ENCODE measurements at regions not wholly inside any gene's neighbourhood (a gene's known extent, or its start where the extent isn't known, plus 50 kb on each side); places are given as distances from the start of the nearest gene placed in this dataset.

DNA sequence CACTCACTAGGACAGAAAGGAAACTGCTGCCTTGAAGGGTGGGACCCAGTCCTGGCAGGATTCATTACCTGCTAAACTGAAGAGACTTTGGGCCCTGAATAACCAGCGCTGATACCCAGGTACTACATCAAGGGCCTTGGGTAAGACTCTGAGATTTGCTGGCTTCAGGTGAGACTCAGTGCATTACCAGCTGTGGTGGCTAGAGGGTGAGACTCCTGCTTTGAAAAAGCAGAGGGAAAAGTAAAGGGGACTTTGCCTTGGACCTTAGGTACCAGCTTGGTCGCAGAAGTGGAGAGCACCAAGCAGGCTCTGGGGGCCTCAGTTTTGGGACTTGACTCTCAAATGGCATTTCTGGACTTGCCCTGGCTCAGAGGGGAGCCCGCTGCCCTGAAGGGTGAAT lies 673.3 kb downstream of the NXPH1 start:
- peaks cover 1 to 11% (median 5%) of the 10 kb centered on the region in 3 experiments; a peak in 4 of 7 replicates for H3K36me3 Mint-ChIP-seq (ENCODE audit: insufficient read depth in 1 of 3, low read depth in 3 of 3)
- H2BK15ac ChIP-seq (ENCODE audit: low read depth, low read length): no peak overlapping the region
- H3K14ac ChIP-seq (ENCODE audit: insufficient read depth, low read length): no peak overlapping the region
- H3K79me1 ChIP-seq (ENCODE audit: insufficient read depth, low read depth, low read length, poor library complexity, severe bottlenecking): no peaks in the 10 kb centered on the region
- no peak overlapping the region for H2AK5ac ChIP-seq (ENCODE audit: insufficient read length, low read length)
- H2BK12ac ChIP-seq (ENCODE audit: insufficient read length, low read depth, low read length): no peak overlapping the region
- H3K4me3 Mint-ChIP-seq: no peak overlapping the region
- peaks cover 3 to 7% of the 10 kb centered on the region in 2 experiments; a peak in 4 of 5 replicates for H3K9me3 Mint-ChIP-seq
- no peak overlapping the region for H2AFZ ChIP-seq (ENCODE audit: low read length)
- no peak overlapping the region for H3K18ac ChIP-seq (ENCODE audit: insufficient read length, low read depth, low read length)
- no peaks in the 10 kb centered on the region for H3K4me1 Mint-ChIP-seq
- no peak overlapping the region for H3K4ac ChIP-seq (ENCODE audit: low read depth, low read length)
- no peak overlapping the region for H3K56ac ChIP-seq (ENCODE audit: insufficient read length, low read depth, low read length)
- peak; percentile 38; the same call in 2 of the 3 replicates for TF ChIP-seq CTCF (conservative IDR thresholded peaks at IDR 0.05)
- no peak overlapping the region for H3K9ac ChIP-seq (ENCODE audit: extremely low read depth, insufficient read length, low read length)
- no peaks in the 10 kb centered on the region for H3K79me2 ChIP-seq (ENCODE audit: insufficient read depth, low read length)
- H3K23ac ChIP-seq (ENCODE audit: insufficient read length, low read depth, low read length): no peak overlapping the region
- no peak overlapping the region for H3T11ph ChIP-seq (ENCODE audit: low read length)
- no peak overlapping the region for H2BK20ac ChIP-seq (ENCODE audit: low read depth, low read length, poor library complexity, severe bottlenecking)
- peak; percentile 32 for DNase-seq
- no peak overlapping the region for H4K91ac ChIP-seq (ENCODE audit: insufficient read length, low read depth, low read length)
- H4K8ac ChIP-seq (replicated peaks; ENCODE audit: insufficient read length, low read depth, low read length): no peak overlapping the region
- no peak overlapping the region for H3K4me2 ChIP-seq (ENCODE audit: insufficient read depth, insufficient read length, low read length)
- no peak overlapping the region for H2BK120ac ChIP-seq (ENCODE audit: low read depth, low read length, poor library complexity, severe bottlenecking)
- H3K27ac ChIP-seq (ENCODE audit: insufficient read length, low read depth, low read length): no peak overlapping the region
- H3K4me1 ChIP-seq (ENCODE audit: insufficient read depth, low read length): no peaks in the 10 kb centered on the region
- H4K20me1 ChIP-seq (ENCODE audit: control insufficient read depth, insufficient read depth, insufficient read length): no peaks in the 10 kb centered on the region
- no peaks in the 10 kb centered on the region for H3K23me2 ChIP-seq (ENCODE audit: insufficient read length, low read depth, low read length, poor library complexity, severe bottlenecking)
- no peak overlapping the region for H3K27ac Mint-ChIP-seq
- no peak overlapping the region for H2BK5ac ChIP-seq (ENCODE audit: insufficient read length, low read length)
- H3K9me3 ChIP-seq (ENCODE audit: control insufficient read depth, low read depth, low read length): no peaks in the 10 kb centered on the region
- H3K27me3 ChIP-seq (ENCODE audit: insufficient read depth, low read length): no peaks in the 10 kb centered on the region
- no peak overlapping the region for H4K5ac ChIP-seq (ENCODE audit: insufficient read length, low read depth, low read length)
- no peaks in the 10 kb centered on the region for H3K27me3 Mint-ChIP-seq (ENCODE audit: low read depth)
- WGBS (ENCODE audit: extremely low coverage, insufficient read length, low lambda C conversion rate): no CpG with 5 or more reads among the region's 3 CpGs

Measured in H9 (cell line).